ENCODE measurements at regions not wholly inside any gene's neighbourhood (a gene's known extent, or its start where the extent isn't known, plus 50 kb on each side); places are given as distances from the start of the nearest gene placed in this dataset.

- H3K27me3 ChIP-seq (ENCODE audit: control insufficient read depth, insufficient read depth, low read length): no peaks in the 10 kb centered on the region
- TF ChIP-seq CTCF (IDR thresholded peaks at IDR 0.05): no peak
- DNase-seq: no peak
- Mint-ChIP-seq H3K9me3 (peaks cover 11% of the 10 kb centered on the region in 2 donors), H3K27ac (no peak overlapping the region), H3K4me3 (no peak overlapping the region), H3K27me3 (ENCODE audit: low read depth in 2 of 2) (no peaks in the 10 kb centered on the region), H3K4me1 (no peaks in the 10 kb centered on the region), H3K36me3 (no peaks in the 10 kb centered on the region)
- no peaks in the 10 kb centered on the region for H3K36me3 ChIP-seq (ENCODE audit: control insufficient read depth, insufficient read depth, low read length)
- H3K4me1 ChIP-seq (ENCODE audit: control insufficient read depth, insufficient read depth, low read length): no peaks in the 10 kb centered on the region
- H3K27ac ChIP-seq (ENCODE audit: low read length): no peak overlapping the region
- no peak for ATAC-seq
- no peaks in the 10 kb centered on the region for H3K9me3 ChIP-seq (ENCODE audit: control insufficient read depth, insufficient read depth, low read length)
- intact Hi-C loops (cut with micrococcal nuclease): no loop called here
- H3K4me3 ChIP-seq (ENCODE audit: low read length): no peak overlapping the region
- WGBS (ENCODE audit: insufficient coverage): 47% methylated on average over 2 of the region's 2 CpGs
Measured at GRCh38 chr5:8137941-8138550, 269.1 kb downstream of the MTRR start.

GRCh38 chr5:8138884-8139283, 269.9 kb downstream of the MTRR start:
- Mint-ChIP-seq H3K36me3 (no peaks in the 10 kb centered on the region), H3K9me3 (peaks cover 11% of the 10 kb centered on the region in 2 donors), H3K27ac (no peak overlapping the region), H3K27me3 (ENCODE audit: low read depth in 2 of 2) (no peaks in the 10 kb centered on the region), H3K4me1 (no peaks in the 10 kb centered on the region), H3K4me3 (no peak overlapping the region)
- Histone ChIP-seq H3K27me3 (ENCODE audit: control insufficient read depth, insufficient read depth, low read length) (no peaks in the 10 kb centered on the region), H3K4me3 (ENCODE audit: low read length) (no peak overlapping the region), H3K36me3 (ENCODE audit: control insufficient read depth, insufficient read depth, low read length) (no peaks in the 10 kb centered on the region), H3K4me1 (ENCODE audit: control insufficient read depth, insufficient read depth, low read length) (no peaks in the 10 kb centered on the region), H3K27ac (ENCODE audit: low read length) (no peak overlapping the region), H3K9me3 (ENCODE audit: control insufficient read depth, insufficient read depth, low read length) (no peaks in the 10 kb centered on the region)
- intact Hi-C loops (cut with micrococcal nuclease): no loop called here
- ATAC-seq (no peak), DNase-seq (no peak)
- no peak for TF ChIP-seq CTCF (IDR thresholded peaks at IDR 0.05)
- WGBS (ENCODE audit: insufficient coverage): 17% methylated on average over 4 of the region's 5 CpGs

GRCh38 chr5:8150791-8151190, 281.8 kb downstream of the MTRR start:
- no peak overlapping the region for H3K4me3 Mint-ChIP-seq

More at GRCh38 chr5:8150791-8151190, 281.8 kb downstream of the MTRR start:
- H3K27ac Mint-ChIP-seq: no peak overlapping the region
- Histone ChIP-seq H3K4me1 (ENCODE audit: control insufficient read depth, insufficient read depth, low read length) (no peaks in the 10 kb centered on the region), H3K27me3 (ENCODE audit: control insufficient read depth, insufficient read depth, low read length) (no peaks in the 10 kb centered on the region), H3K36me3 (ENCODE audit: control insufficient read depth, insufficient read depth, low read length) (no peaks in the 10 kb centered on the region), H3K4me3 (ENCODE audit: low read length) (no peak overlapping the region), H3K27ac (ENCODE audit: low read length) (no peak overlapping the region), H3K9me3 (ENCODE audit: control insufficient read depth, insufficient read depth, low read length) (no peaks in the 10 kb centered on the region)
- peaks cover 13 to 14% of the 10 kb centered on the region in 2 donors for H3K9me3 Mint-ChIP-seq
- TF ChIP-seq CTCF (IDR thresholded peaks at IDR 0.05): no peak
- H3K27me3 Mint-ChIP-seq (ENCODE audit: low read depth in 2 of 2): no peaks in the 10 kb centered on the region
- H3K36me3 Mint-ChIP-seq: no peaks in the 10 kb centered on the region
- no peak for ATAC-seq
- intact Hi-C loops (cut with micrococcal nuclease): no loop called here
- DNase-seq: no peak
- H3K4me1 Mint-ChIP-seq: no peaks in the 10 kb centered on the region
- no CpG with 5 or more reads among the region's 1 CpG for WGBS (ENCODE audit: insufficient coverage)

All from natural killer cell (primary cell).